Osteocyte (in vitro differentiated cells): ENCODE measurements at regions not wholly inside any gene's neighbourhood (a gene's known extent, or its start where the extent isn't known, plus 50 kb on each side); places are given as distances from the start of the nearest gene placed in this dataset.

Source experiments
- DNase-seq: peaks from one replicate; pipeline ENCODE4 v3.0.0; 2021; ENCODE audit warnings: mixed read lengths; ENCODE audit not compliant: unreplicated experiment; ENCODE audit errors: extremely low spot score
- H3K27ac Mint-ChIP-seq: one replicate; pipeline ENCODE4 v1.8.0; 2021; ENCODE audit warnings: mild to moderate bottlenecking, mixed read lengths; ENCODE audit not compliant: unreplicated experiment
- H3K27me3 Mint-ChIP-seq: one replicate; pipeline ENCODE4 v1.8.0; 2021; ENCODE audit warnings: mixed read lengths; ENCODE audit not compliant: unreplicated experiment
- H3K36me3 Mint-ChIP-seq: one replicate; pipeline ENCODE4 v1.8.0; 2021; ENCODE audit warnings: mixed read lengths; ENCODE audit not compliant: unreplicated experiment
- H3K4me1 Mint-ChIP-seq: one replicate; pipeline ENCODE4 v1.8.0; 2021; ENCODE audit warnings: mixed read lengths; ENCODE audit not compliant: unreplicated experiment
- H3K4me3 Mint-ChIP-seq: one replicate; pipeline ENCODE4 v1.8.0; 2021; ENCODE audit warnings: mild to moderate bottlenecking, moderate library complexity, mixed read lengths; ENCODE audit not compliant: unreplicated experiment
- H3K9me3 Mint-ChIP-seq: one replicate; pipeline ENCODE4 v1.8.0; 2021; ENCODE audit warnings: mixed read lengths; ENCODE audit not compliant: unreplicated experiment
- TF ChIP-seq, protein P1 (sequence below): fragments of 200-600 bp; sonication (generic); IDR thresholded peaks from 2 replicates; pipeline ENCODE4 v1.5.0; 2021; ENCODE audit warnings: antibody characterized with exemption, mild to moderate bottlenecking, moderate library complexity

DNA sequence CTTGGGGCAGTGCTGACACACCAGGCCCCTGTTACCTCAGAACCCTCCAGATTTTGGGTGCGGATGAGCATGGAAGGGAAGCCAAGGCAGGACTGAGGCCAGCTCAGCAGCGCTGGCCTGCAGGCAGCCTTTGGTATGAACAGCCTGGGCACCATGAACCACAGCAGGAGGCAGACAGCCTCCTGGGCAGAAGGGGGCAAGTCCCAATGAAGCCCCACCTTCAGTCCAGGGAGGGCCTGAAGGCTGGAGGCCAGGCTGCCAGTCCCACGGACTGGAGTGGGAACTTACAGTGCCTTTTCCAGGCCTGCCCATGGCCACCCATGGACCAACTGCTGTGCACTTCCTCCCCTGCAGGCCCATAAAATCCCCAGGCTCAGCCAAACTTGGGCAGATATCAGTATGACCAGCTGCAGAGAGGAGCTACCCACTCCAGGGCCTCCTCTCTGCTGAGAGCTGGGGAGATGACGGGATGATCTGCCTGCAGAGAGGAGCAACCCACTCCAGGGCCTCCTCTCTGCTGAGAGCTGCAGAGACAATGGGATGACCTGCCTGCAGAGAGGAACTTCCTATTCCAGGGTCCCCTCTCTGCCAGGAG lies 74.7 kb downstream of the NEURL3 start:
- DNase-seq, result no peak
- Mint-ChIP-seq H3K27me3 (peaks cover 61% of the 10 kb centered on the region), H3K9me3 (peaks cover 3% of the 10 kb centered on the region), H3K27ac (no peak overlapping the region), H3K4me1 (no peaks in the 10 kb centered on the region), H3K4me3 (no peak overlapping the region), H3K36me3 (no peaks in the 10 kb centered on the region)
- TF ChIP-seq, protein P1, sequence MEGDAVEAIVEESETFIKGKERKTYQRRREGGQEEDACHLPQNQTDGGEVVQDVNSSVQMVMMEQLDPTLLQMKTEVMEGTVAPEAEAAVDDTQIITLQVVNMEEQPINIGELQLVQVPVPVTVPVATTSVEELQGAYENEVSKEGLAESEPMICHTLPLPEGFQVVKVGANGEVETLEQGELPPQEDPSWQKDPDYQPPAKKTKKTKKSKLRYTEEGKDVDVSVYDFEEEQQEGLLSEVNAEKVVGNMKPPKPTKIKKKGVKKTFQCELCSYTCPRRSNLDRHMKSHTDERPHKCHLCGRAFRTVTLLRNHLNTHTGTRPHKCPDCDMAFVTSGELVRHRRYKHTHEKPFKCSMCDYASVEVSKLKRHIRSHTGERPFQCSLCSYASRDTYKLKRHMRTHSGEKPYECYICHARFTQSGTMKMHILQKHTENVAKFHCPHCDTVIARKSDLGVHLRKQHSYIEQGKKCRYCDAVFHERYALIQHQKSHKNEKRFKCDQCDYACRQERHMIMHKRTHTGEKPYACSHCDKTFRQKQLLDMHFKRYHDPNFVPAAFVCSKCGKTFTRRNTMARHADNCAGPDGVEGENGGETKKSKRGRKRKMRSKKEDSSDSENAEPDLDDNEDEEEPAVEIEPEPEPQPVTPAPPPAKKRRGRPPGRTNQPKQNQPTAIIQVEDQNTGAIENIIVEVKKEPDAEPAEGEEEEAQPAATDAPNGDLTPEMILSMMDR, result no peak

GRCh38 chr2:96427917-96428316 lies 77.2 kb downstream of the NEURL3 start:
- H3K9me3 Mint-ChIP-seq, result no peaks in the 10 kb centered on the region
- H3K27ac Mint-ChIP-seq, result no peak overlapping the region
- no peak overlapping the region for H3K4me3 Mint-ChIP-seq
- H3K27me3 Mint-ChIP-seq, result peaks cover 57% of the 10 kb centered on the region
- H3K36me3 Mint-ChIP-seq, result no peaks in the 10 kb centered on the region
- no peaks in the 10 kb centered on the region for H3K4me1 Mint-ChIP-seq
- DNase-seq, result no peak
- TF ChIP-seq, protein P1, result no peak

DNA sequence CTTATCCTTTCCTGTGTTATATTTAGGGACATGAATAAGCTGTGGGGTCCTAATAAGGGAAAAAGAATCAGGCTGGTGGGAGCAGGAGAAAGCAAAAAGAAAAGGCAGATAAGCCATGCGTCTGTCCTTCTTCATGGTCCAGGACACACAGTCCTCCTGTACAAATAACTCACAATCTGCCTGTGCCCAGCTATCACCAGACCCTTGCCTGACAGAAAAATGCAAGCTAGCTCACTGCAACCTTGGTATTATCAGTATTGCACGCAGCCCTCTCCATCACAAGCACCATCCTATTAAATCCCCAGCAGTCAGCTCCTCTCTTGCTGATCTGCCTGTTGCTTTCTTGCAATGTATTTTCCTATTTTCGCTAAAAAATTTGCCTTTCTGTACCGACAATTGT lies 78.0 kb downstream of the NEURL3 start:
- no peak overlapping the region for H3K27ac Mint-ChIP-seq
- peaks cover 59% of the 10 kb centered on the region for H3K27me3 Mint-ChIP-seq
- no peak for DNase-seq
- no peaks in the 10 kb centered on the region for H3K4me1 Mint-ChIP-seq
- TF ChIP-seq, protein P1, result no peak
- H3K9me3 Mint-ChIP-seq, result no peaks in the 10 kb centered on the region
- H3K4me3 Mint-ChIP-seq, result no peak overlapping the region
- H3K36me3 Mint-ChIP-seq, result no peaks in the 10 kb centered on the region

DNA sequence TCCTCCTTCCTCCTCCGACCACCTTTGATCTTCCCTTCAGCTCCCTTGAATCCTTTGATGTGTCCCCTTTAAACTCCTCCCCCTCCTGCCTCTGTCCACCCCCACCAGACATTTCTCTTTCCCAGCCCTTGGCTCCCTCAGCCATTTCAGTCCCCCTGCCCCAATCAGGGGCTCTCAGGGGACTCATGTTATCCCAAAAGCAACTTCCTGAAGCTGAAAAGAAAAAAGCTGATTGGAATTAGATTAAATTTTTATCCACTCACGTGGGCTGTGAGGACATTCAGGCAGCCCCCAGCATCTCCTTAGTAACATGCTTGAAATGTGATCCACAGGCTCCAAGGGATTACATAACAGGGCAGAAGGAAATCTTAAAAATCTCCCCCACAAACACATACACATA lies 81.3 kb downstream of the NEURL3 start:
- TF ChIP-seq, protein P1, result no peak
- Mint-ChIP-seq H3K27me3 (peaks cover 69% of the 10 kb centered on the region), H3K4me3 (no peak overlapping the region), H3K9me3 (peaks cover 12% of the 10 kb centered on the region), H3K36me3 (no peaks in the 10 kb centered on the region), H3K27ac (no peak overlapping the region), H3K4me1 (no peaks in the 10 kb centered on the region)
- DNase-seq, result no peak
